ENCODE measurements at regions not wholly inside any gene's neighbourhood (a gene's known extent, or its start where the extent isn't known, plus 50 kb on each side); places are given as distances from the start of the nearest gene placed in this dataset.

DNA sequence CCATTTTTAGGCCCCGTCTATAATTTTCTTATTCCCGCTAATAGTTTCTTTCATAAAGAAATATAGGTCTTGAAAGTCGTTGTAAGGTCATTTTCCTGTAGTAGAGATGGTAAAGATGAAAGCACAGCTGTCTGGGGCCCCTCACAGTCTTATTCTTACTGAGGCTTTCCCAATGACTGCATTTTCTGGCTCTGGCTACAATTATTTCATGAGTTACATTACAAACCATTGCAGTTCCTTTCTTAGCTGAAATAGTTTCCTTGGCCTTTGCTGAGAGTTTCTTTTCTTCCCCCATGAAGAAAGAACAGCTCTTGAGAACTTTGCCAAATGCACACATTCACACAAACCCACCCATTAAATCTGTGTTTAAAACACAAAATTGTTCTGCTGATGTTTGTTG lies 113.0 kb downstream of the DYRK2 start:
- H3K27me3 Mint-ChIP-seq, result no peaks in the 10 kb centered on the region
- H3K27ac Mint-ChIP-seq, result no peak overlapping the region
- peaks cover 27% of the 10 kb centered on the region for H3K4me1 Mint-ChIP-seq
- DNase-seq (no peak), ATAC-seq (no peak)
- no peaks in the 10 kb centered on the region for H3K36me3 Mint-ChIP-seq (ENCODE audit: low read depth)
- intact Hi-C loops (cut with DNase I, micrococcal nuclease), result loop anchor here in 1 of 2 experiments (2.0 kb wide), 1 partner anchor 113 kb away; the partner anchor contains the start of gene DYRK2
- peaks cover 3% of the 10 kb centered on the region for H3K9me3 Mint-ChIP-seq (ENCODE audit: low read depth)
- no peak overlapping the region for H3K4me3 Mint-ChIP-seq
- CTCF ChIA-PET, result no interaction called here
- POLR2A ChIA-PET, result no interaction called here

DNA sequence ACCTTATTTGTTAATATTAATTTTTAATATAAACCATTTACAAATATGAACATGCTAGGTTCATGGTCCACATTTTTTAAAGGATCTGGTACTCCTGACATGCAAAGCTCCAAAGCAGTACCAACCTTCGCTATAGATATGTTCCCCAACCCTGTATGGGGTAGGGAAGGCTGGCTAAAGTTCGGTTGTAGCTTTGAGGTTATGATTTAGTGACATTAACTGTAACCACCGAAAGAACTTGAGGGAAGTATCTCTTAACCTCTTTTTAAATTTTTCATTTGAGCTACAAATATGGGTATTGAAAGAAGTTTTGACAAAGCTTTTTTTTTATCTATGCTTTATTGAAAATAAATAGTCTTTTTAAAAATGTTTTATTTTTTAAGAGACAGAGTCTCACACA lies 115.5 kb downstream of the DYRK2 start:
- no peak for DNase-seq
- Mint-ChIP-seq H3K36me3 (ENCODE audit: low read depth) (no peaks in the 10 kb centered on the region), H3K4me3 (no peak overlapping the region), H3K9me3 (ENCODE audit: low read depth) (peaks cover 3% of the 10 kb centered on the region), H3K27me3 (no peaks in the 10 kb centered on the region), H3K4me1 (peaks cover 20% of the 10 kb centered on the region), H3K27ac (no peak overlapping the region)
- ATAC-seq, result no peak
- POLR2A ChIA-PET, result no interaction called here
- CTCF ChIA-PET, result no interaction called here
- intact Hi-C loops (cut with DNase I, micrococcal nuclease), result no loop called here

DNA sequence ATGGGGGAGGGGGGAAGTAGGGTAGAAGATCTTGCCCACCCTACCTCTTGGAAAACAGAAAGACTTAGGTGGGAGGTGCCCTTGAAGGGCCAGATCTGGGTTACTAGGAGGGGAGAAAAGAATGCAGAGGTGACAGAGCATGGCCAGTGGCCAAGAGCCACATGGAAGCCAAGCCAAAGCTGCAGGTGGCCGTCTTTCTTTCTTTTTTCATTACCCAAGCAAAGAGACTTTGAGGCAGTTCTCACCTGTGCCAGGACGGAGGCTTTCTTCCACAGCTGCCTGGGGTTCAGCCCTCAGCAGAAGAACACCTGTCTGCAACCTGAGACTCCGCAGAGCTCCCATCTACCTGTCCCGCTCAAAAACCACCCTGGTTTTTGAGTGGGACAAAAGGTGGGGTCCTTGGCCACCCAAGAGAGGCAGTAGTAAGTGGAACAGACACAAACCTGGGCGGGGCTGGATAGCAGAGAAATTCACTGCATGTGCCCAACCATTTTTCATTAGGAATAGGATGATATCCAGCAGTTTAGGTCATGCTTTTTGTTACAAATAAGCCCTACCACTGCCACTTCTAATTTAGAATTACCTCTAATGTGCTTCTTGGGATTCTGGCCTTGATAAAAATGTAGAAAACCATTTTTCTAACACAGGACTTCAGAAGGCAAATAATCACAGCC lies 116.5 kb downstream of the DYRK2 start:
- DNase-seq (no peak), ATAC-seq (no peak)
- intact Hi-C loops (cut with DNase I, micrococcal nuclease), result no loop called here
- H3K27me3 Mint-ChIP-seq, result no peaks in the 10 kb centered on the region
- POLR2A ChIA-PET, result no interaction called here
- H3K36me3 Mint-ChIP-seq (ENCODE audit: low read depth), result no peaks in the 10 kb centered on the region
- CTCF ChIA-PET, result no interaction called here
- no peak overlapping the region for H3K4me3 Mint-ChIP-seq
- peaks cover 2% of the 10 kb centered on the region for H3K9me3 Mint-ChIP-seq (ENCODE audit: low read depth)
- peaks cover 10% of the 10 kb centered on the region for H3K4me1 Mint-ChIP-seq
- H3K27ac Mint-ChIP-seq, result no peak overlapping the region

DNA sequence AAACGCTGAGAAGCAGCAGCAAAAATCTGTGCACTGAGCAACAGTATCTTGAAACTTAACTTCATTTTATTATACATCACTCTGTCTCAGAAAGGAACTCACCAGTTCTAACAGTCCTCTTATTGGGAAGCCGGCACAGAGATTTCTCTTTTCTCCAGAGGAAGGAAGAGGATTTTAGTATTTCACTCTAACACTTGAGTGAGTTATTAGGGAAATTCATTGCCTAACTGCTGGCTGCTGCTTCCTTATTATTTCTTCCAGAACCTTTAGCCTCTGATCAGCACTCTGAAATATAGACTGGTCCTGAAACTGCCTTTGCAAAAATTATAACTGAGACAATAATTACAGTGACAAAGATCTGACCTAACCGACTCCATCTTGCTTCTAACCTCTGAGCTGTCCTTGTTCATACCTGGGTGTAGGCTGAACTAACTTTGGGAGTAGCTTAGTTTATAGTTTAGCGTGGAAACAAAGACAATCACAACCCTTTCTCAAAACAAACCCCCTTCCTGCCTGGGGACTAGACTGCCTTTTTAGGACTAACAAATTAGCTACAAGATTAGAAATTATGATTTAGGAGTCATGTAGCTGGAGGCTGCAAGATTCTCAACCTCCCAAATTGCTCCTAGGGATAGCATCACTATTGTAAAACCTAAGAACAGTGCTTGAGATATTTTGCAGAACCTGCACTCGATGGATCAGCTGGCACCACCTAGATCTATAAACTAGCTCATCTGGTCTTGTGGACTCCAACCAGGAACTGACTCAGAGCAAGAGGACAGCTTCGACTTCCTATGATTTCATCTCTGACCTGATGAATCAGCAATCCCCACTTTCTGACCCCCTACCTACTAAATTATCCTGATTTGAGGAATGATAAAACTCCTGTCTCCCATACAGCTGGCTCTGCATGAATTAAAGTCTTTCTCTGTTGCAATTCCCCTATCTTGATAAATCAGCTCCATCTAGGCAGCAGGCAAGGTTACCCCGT lies 117.5 kb downstream of the DYRK2 start:
- ChIA-PET POLR2A (no interaction called here), CTCF (interaction anchor here (0.5 kb wide), 1 partner anchor 248 kb away, joined by 3 read pairs; no protein-coding TSS in a partner anchor)
- no peak for ATAC-seq
- no peaks in the 10 kb centered on the region for H3K9me3 Mint-ChIP-seq (ENCODE audit: low read depth)
- H3K27ac Mint-ChIP-seq, result no peak overlapping the region
- no peaks in the 10 kb centered on the region for H3K27me3 Mint-ChIP-seq
- H3K4me1 Mint-ChIP-seq, result no peaks in the 10 kb centered on the region
- DNase-seq, result no peak
- no peak overlapping the region for H3K4me3 Mint-ChIP-seq
- intact Hi-C loops (cut with DNase I, micrococcal nuclease), result no loop called here
- no peaks in the 10 kb centered on the region for H3K36me3 Mint-ChIP-seq (ENCODE audit: low read depth)

DNA sequence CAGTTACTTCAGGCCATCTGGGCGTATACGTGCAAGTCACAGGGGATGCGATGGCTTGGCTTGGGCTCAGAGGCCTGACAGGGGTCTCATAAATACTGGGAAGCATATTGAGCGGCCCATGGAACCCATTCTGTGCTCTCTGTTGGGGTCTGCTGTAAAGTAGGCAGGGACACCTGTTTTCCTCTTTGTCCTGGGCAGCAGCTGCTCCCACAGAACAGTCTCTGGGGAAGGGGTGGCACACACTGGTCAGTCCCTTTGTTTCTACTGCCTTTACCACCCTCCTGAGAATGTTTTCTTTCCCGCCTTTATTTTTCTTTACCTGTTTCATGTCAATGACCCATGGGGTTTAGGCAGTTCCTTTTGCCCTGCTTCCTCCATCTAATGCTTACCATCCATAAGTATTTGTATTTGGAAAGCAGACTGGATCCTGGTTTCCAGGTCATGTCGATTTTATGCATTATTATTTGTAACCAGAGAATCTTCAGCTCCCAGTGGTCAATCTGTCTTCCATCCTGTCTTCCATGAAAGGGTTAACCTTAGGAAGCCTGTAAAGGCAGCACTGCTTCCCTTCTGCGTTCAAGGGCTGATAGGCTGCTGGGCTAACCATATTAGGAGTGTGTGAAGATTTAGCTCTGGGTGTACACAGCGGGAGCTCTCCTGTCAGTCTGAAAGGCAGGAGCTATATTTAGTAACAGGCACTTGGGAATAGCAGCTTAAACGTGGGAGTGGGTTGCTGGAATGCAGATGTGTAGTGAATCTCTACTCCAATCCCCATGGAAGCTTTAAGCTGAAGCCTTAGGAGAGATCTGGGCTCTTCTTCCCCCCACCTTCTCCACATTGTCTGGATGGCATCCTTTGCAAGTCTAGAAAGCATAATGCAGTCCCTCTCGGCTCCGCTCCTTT lies 124.0 kb downstream of the DYRK2 start:
- Mint-ChIP-seq H3K4me1 (peaks cover 3% of the 10 kb centered on the region), H3K27ac (no peak overlapping the region), H3K4me3 (no peak overlapping the region), H3K9me3 (ENCODE audit: low read depth) (peaks cover 2% of the 10 kb centered on the region), H3K36me3 (ENCODE audit: low read depth) (no peaks in the 10 kb centered on the region), H3K27me3 (no peaks in the 10 kb centered on the region)
- ChIA-PET CTCF (interaction anchor here (0.6 kb wide), 1 partner anchor 405 kb away, joined by 3 read pairs; no protein-coding TSS in a partner anchor), POLR2A (no interaction called here)
- ATAC-seq, result no peak
- no peak for DNase-seq
- intact Hi-C loops (cut with DNase I, micrococcal nuclease), result no loop called here

DNA sequence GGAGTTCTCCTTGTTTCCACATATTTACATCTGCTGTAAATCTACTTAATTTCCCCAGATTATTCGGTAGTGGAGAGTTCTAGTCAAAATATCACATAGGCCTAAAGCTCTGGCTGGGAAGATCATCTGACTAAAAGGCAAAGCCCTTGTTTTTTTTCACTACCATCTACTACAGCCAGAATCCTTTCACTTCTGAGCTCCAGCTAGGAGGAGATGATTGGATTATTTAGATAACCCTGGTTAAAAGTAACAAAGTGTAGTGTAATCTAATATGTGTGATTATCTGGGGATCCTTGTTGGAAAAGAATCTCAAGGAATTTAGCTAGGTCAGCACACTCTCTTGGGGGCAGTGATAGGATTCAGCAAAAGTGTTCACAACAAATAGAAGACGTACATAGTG lies 125.4 kb downstream of the DYRK2 start:
- no peak overlapping the region for H3K27ac Mint-ChIP-seq

DNA sequence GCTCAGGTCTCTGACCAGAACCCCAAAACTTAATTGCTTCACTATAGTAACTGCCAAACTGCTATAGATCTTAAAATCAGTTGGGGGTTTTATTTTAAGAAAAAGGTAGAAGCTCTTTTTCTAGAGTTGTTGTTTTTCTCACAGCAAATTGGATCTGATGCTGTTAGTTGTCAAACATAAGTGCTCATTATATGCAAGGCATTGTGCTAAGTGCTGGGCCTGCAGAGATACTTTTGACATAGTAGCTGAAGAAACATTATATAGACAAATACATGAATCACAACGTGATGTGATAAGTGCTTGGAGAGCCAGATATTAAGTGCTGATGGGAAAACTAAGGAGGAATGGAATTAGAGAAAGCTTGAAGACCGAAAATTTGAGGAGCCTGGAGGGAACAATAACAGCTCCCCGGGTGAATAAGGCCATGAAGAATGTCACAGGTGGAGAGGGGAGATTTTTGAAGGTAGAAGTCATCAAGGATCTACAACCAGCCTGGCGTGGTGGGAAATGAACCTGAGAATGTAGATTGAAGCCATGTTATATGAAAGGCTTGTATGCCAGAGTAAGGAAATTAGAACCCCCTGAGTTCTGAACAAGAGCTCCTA lies 126.5 kb downstream of the DYRK2 start:
- no peaks in the 10 kb centered on the region for H3K36me3 Mint-ChIP-seq (ENCODE audit: low read depth)
- H3K9me3 Mint-ChIP-seq (ENCODE audit: low read depth), result peaks cover 4% of the 10 kb centered on the region
- no peak overlapping the region for H3K4me3 Mint-ChIP-seq
- ChIA-PET POLR2A (no interaction called here), CTCF (interaction anchor here (1.0 to 1.1 kb wide), 2 partner anchors 15 to 87 kb away, joined by 3 read pairs; no protein-coding TSS in a partner anchor)
- H3K27me3 Mint-ChIP-seq, result no peaks in the 10 kb centered on the region
- ATAC-seq (no peak), DNase-seq (no peak)
- H3K27ac Mint-ChIP-seq, result no peak overlapping the region
- H3K4me1 Mint-ChIP-seq, result peaks cover 3% of the 10 kb centered on the region
- intact Hi-C loops (cut with DNase I, micrococcal nuclease), result no loop called here

More for the DNA sequence above, 125.4 kb downstream of the DYRK2 start:
- CTCF ChIA-PET, result interaction anchor here (1.0 kb wide), 1 partner anchor 11 kb away, joined by 3 read pairs; no protein-coding TSS in a partner anchor
- peaks cover 4% of the 10 kb centered on the region for H3K9me3 Mint-ChIP-seq (ENCODE audit: low read depth)
- no peak overlapping the region for H3K4me3 Mint-ChIP-seq
- no peaks in the 10 kb centered on the region for H3K36me3 Mint-ChIP-seq (ENCODE audit: low read depth)
- H3K4me1 Mint-ChIP-seq, result peaks cover 3% of the 10 kb centered on the region
- ATAC-seq (no peak), DNase-seq (no peak)
- no peaks in the 10 kb centered on the region for H3K27me3 Mint-ChIP-seq
- intact Hi-C loops (cut with DNase I, micrococcal nuclease), result no loop called here
- POLR2A ChIA-PET, result no interaction called here

DNA sequence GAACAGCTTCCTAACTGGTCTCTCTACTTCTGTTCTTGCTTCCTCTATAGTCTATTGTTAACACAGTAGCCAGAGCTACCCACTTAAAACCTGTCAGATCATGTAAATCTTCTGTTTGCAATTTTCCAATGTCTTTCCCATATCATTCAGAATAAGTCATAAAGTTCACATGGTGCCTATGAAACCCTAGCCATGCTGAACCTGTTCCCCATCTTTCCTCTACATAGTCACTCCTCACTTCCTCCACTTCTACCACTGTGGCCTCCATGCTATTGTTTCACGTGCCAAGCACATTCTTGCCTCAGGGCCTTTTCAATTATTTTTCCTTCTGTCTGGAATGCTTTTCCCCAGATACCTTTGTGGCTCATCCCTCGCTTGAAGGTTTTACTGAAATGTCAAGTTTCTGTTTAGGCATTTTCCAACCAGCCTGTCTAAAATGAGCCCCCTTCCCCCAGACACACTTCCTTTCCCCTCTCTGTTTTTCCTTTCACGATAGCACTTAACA lies 132.1 kb downstream of the DYRK2 start:
- ChIA-PET CTCF (interaction anchor here (1.5 kb wide), 1 partner anchor 12 kb away, joined by 6 read pairs; no protein-coding TSS in a partner anchor), POLR2A (no interaction called here)
- ATAC-seq, result no peak
- peaks cover 4% of the 10 kb centered on the region for H3K9me3 Mint-ChIP-seq (ENCODE audit: low read depth)
- H3K27me3 Mint-ChIP-seq, result no peaks in the 10 kb centered on the region
- H3K36me3 Mint-ChIP-seq (ENCODE audit: low read depth), result no peaks in the 10 kb centered on the region
- intact Hi-C loops (cut with DNase I, micrococcal nuclease), result no loop called here
- no peak overlapping the region for H3K4me3 Mint-ChIP-seq
- no peak for DNase-seq
- H3K27ac Mint-ChIP-seq, result no peak overlapping the region
- peaks cover 25% of the 10 kb centered on the region for H3K4me1 Mint-ChIP-seq

DNA sequence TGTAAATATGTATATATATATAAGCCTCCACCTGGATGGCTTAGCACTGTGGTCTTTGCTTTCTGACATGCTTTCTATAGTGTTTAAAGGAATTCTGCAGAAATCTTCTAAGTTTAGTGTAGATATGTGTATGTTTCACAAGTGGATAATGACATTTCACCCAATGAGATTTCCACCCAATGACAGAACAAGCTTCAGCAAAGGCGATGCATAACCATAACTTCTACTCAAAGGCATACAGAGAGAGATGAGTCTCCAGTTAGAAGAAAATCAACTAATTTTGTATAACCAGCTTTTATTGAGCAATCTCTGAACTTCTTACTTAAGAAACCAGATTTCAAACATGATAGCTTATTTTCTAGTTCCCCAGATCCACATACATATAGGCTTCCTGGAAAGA lies 134.0 kb downstream of the DYRK2 start:
- CTCF ChIA-PET, result no interaction called here
- POLR2A ChIA-PET, result no interaction called here
- Mint-ChIP-seq H3K4me1 (peaks cover 25% of the 10 kb centered on the region), H3K27me3 (no peaks in the 10 kb centered on the region), H3K36me3 (ENCODE audit: low read depth) (no peaks in the 10 kb centered on the region), H3K27ac (no peak overlapping the region), H3K9me3 (ENCODE audit: low read depth) (peaks cover 2% of the 10 kb centered on the region), H3K4me3 (no peak overlapping the region)
- intact Hi-C loops (cut with DNase I, micrococcal nuclease), result no loop called here
- DNase-seq, result no peak
- ATAC-seq, result no peak

DNA sequence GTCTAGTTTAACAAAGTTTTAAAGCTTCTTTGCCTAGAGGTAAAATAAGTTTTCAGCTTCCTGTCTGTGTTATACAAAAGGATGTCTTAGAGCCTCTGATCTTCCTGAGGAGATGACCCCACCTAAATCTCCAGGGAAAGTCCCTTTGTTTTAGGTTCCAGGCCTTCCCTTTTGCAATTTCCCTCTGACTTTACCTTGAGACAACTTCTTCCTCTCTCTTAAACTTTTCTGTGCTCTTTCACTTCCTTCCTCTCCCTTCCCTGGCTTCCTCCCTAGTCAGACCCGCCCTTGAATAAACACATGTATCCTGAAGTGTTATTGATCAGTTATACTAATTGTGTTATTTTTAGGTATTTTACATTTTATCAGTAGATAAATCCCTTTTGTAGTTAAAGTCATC lies 134.8 kb downstream of the DYRK2 start:
- DNase-seq (no peak), ATAC-seq (no peak)
- CTCF ChIA-PET, result no interaction called here
- Mint-ChIP-seq H3K27ac (no peak overlapping the region), H3K4me1 (peaks cover 25% of the 10 kb centered on the region), H3K4me3 (no peak overlapping the region), H3K36me3 (ENCODE audit: low read depth) (no peaks in the 10 kb centered on the region), H3K9me3 (ENCODE audit: low read depth) (no peaks in the 10 kb centered on the region), H3K27me3 (no peaks in the 10 kb centered on the region)
- intact Hi-C loops (cut with DNase I, micrococcal nuclease), result no loop called here
- POLR2A ChIA-PET, result no interaction called here

DNA sequence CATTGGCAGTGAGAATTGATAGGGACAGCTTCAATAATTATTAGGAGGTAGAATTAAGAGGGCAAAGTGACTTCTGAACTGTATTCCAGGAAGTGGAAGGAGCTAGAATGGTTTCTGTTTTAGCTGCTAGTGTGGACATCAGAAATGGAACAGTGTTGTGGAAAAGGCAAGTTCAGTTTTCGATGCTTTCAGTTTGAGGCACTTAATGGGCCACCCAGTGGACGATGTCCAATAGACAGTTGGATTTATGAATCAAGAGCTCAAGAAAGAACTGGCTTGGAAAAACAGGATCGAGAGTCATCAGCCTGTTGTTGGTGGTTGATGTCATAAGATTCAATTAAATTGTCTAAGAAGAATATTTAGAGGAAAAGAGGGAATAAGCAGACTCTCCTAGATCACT lies 136.3 kb downstream of the DYRK2 start:
- ATAC-seq, result no peak
- intact Hi-C loops (cut with DNase I, micrococcal nuclease), result no loop called here
- Mint-ChIP-seq H3K9me3 (ENCODE audit: low read depth) (no peaks in the 10 kb centered on the region), H3K27ac (no peak overlapping the region), H3K4me3 (no peak overlapping the region), H3K4me1 (peaks cover 25% of the 10 kb centered on the region), H3K27me3 (no peaks in the 10 kb centered on the region), H3K36me3 (ENCODE audit: low read depth) (no peaks in the 10 kb centered on the region)
- no peak for DNase-seq
- ChIA-PET POLR2A (no interaction called here), CTCF (interaction anchor here (1.2 kb wide), 1 partner anchor 11 kb away, joined by 3 read pairs; no protein-coding TSS in a partner anchor)

Data from activated CD4-positive, alpha-beta T cell treated with anti-CD3 and anti-CD28 coated beads for 36 hours (primary cell).